ENCODE measurements at regions not wholly inside any gene's neighbourhood (a gene's known extent, or its start where the extent isn't known, plus 50 kb on each side); places are given as distances from the start of the nearest gene placed in this dataset.

GRCh38 chr9:108680946-108681345 is 174.8 kb downstream of the ACTL7B start:
- Histone ChIP-seq H3K79me2 (ENCODE audit: insufficient read depth, low read length) (no peaks in the 10 kb centered on the region), H3K36me3 (replicated peaks in 1 of 2; ENCODE audit: control insufficient read depth in 1 of 2, insufficient read depth in 2 of 2, low read length in 2 of 2) (no peaks in the 10 kb centered on the region), H3K27ac (ENCODE audit: extremely low read length, insufficient read depth, low read length) (no peak overlapping the region), H4K20me1 (ENCODE audit: insufficient read depth, low read length) (no peaks in the 10 kb centered on the region), H3K4me2 (ENCODE audit: low read depth, low read length) (no peak overlapping the region), H2AFZ (ENCODE audit: low read length) (no peak overlapping the region), H3K9me3 (ENCODE audit: low read length) (no peaks in the 10 kb centered on the region), H3K27me3 (ENCODE audit: control insufficient read depth in 1 of 2, insufficient read depth in 2 of 2, low read length in 2 of 2) (peaks cover 0 to 7% of the 10 kb centered on the region in 2 experiments; a peak in 2 of 5 replicates), H3K4me1 (ENCODE audit: insufficient read depth, low read length) (no peaks in the 10 kb centered on the region), H3K4me3 (replicated peaks in 1 of 3; ENCODE audit: insufficient read depth in 1 of 3, low read depth in 2 of 3, low read length in 3 of 3) (no peak overlapping the region), H3K9ac (ENCODE audit: insufficient read depth, low read depth, low read length) (no peak overlapping the region)
- no TSS peak for BruUV-seq (replicated peaks)
- DNase-seq (ENCODE audit: low spot score) (no peak), ATAC-seq (no peak), FAIRE-seq (no peak)
- WGBS (ENCODE audit: low lambda C conversion rate): 14% methylated on average over 2 of the region's 4 CpGs
- no peak for TF ChIP-seq NCOA5 (CRISPR knock-in tag; IDR thresholded peaks at IDR 0.05)
- TF ChIP-seq ZNF562 (CRISPR knock-in tag; IDR thresholded peaks at IDR 0.05; ENCODE audit: borderline replicate concordance): no peak
- no peak for TF ChIP-seq HNRNPH1 (optimal IDR thresholded peaks at IDR 0.05; ENCODE audit: low read depth, low read length)
- no peak for TF ChIP-seq ATF7-NPFF (CRISPR knock-in tag; IDR thresholded peaks at IDR 0.05; ENCODE audit: low read depth)
- TF ChIP-seq ZNF879 (CRISPR knock-in tag; IDR thresholded peaks at IDR 0.05): no peak
- no peak for TF ChIP-seq SNAPC2 (CRISPR knock-in tag; IDR thresholded peaks at IDR 0.05)
- TF ChIP-seq ZNF234 (CRISPR knock-in tag; conservative IDR thresholded peaks at IDR 0.05): no peak
- no peak for TF ChIP-seq ZSCAN25 (CRISPR knock-in tag; IDR thresholded peaks at IDR 0.05)
- no peak for TF ChIP-seq FOSL1 (CRISPR knock-in tag; IDR thresholded peaks at IDR 0.05; ENCODE audit: borderline replicate concordance)
- no peak for TF ChIP-seq MAFK (conservative IDR thresholded peaks at IDR 0.05 in 1 of 2, IDR thresholded peaks at IDR 0.05 in 1 of 2; ENCODE audit: low read length in 2 of 2)
- TF ChIP-seq ZNF597 (CRISPR knock-in tag; IDR thresholded peaks at IDR 0.05): no peak
- TF ChIP-seq BCLAF1 (IDR thresholded peaks at IDR 0.05): no peak
- no peak for TF ChIP-seq AGO2 (optimal IDR thresholded peaks at IDR 0.05; ENCODE audit: low read depth, low read length)
- no peak for TF ChIP-seq CREBL2 (CRISPR knock-in tag; IDR thresholded peaks at IDR 0.05; ENCODE audit: borderline replicate concordance)
- no peak for TF ChIP-seq TFDP1 (CRISPR knock-in tag; IDR thresholded peaks at IDR 0.05; ENCODE audit: borderline replicate concordance)
- ChIA-PET POLR2A (no interaction called here), CTCF (ENCODE audit: low intra/inter-chr PET ratio, low total read pairs) (no interaction called here)
- intact Hi-C loops (cut with micrococcal nuclease; ENCODE audit: unreplicated experiment): no loop called here
- in situ Hi-C loops (cut with HindIII; ENCODE audit: extremely low pct_ligation_motif_present, low pct_unique_long_range_greater_than_20kb): no loop called here

Measured in HepG2 (cell line).